HG03039 (cell line): ENCODE measurements at regions not wholly inside any gene's neighbourhood (a gene's known extent, or its start where the extent isn't known, plus 50 kb on each side); places are given as distances from the start of the nearest gene placed in this dataset.
"Not testable (repeated sequence)": the region's sequence is repeated elsewhere in the genome, so short reads cannot be mapped to it uniquely, and the experiment has no call there.

ENCODE experiments used
- ATAC-seq: cut with Tn5 transposase; IDR thresholded peaks from one replicate; pipeline ENCODE4 v1.9.1; 2021; ENCODE audit warnings: mild to moderate bottlenecking, moderate library complexity; ENCODE audit not compliant: unreplicated experiment

GRCh38 chrX:40258909-40259308 lies 161.2 kb upstream of the BCOR start:
- ATAC-seq = no peak

- no peak for ATAC-seq
These were observed 156.0 kb upstream of the BCOR start for GRCh38 chrX:40253771-40254170.

DNA sequence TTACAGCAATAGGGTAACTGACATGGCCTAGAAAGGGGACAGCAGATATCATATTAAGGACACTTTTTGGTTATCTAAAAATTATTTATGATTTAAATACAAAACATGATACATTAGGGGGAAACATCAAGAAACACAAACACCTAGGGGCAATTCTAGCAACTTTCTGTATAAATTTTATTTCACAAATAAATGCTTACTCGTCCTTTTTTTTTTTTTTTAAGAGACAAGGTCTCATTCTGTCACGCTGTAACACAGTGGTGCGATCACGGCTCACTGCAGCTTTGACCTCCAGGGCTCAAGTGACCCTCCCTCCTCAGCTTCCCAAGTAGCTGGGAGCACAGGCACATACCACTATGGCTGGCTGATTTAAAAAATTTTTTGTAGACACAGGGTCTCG lies 151.8 kb upstream of the BCOR start:
- ATAC-seq = no peak

- no peak for ATAC-seq
These were observed 151.1 kb upstream of the BCOR start for GRCh38 chrX:40248822-40249221.

DNA sequence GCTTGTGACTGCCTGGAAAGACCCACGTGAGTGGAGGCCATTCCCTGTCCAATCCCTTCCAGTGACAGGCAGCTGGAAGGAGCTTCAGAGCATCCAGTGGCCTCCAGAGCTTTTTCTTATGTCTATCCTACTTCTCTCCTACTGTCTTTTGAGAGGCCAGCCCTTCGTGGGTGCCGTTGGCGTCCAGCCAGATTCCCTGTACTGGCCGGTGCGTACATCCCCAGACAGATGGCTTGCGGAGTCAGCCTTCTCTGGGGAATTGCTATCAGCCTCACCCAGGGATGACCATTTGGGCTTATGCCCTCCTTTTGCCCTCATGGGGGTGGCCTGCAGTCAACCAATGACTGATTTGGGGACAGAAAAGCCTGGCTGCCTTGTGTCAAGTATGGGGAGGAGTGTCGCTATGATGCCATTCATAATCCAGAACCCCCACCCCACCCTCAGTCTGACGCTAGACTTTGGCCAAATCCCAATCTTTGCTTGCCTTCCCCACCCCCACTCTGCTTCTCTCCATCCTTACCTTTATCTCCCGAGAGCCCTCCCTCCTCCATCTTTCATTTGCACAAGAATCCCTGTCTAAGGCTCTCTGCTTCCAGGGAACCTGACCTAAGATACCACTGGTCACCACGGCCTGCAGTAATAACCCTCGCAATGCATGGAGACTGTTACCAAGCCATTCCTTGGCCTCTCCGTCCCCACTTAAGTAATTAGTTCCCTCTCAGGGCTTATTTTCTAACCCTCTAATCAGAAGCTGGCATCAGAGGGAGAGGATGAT lies 150.3 kb upstream of the BCOR start:
- ATAC-seq = no peak

DNA sequence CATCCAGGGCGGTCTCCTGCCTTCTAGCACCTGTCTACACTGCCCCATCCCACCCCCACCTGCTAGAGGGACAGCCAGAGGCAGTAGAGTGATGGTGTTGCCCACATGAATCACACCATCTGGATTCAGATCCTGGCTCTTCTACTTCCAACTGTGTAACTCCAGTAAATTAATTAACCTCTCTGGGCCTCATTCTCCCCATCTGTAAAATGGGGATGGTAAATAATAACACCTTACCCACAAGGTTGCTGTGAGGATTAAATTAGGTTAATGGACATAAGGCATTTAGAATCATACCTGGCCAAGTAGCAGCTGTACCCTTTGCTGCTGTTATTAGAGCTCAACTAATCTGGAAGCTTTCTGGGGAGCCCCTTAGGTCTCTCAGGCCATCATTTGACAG lies 149.6 kb upstream of the BCOR start:
- no peak for ATAC-seq

DNA sequence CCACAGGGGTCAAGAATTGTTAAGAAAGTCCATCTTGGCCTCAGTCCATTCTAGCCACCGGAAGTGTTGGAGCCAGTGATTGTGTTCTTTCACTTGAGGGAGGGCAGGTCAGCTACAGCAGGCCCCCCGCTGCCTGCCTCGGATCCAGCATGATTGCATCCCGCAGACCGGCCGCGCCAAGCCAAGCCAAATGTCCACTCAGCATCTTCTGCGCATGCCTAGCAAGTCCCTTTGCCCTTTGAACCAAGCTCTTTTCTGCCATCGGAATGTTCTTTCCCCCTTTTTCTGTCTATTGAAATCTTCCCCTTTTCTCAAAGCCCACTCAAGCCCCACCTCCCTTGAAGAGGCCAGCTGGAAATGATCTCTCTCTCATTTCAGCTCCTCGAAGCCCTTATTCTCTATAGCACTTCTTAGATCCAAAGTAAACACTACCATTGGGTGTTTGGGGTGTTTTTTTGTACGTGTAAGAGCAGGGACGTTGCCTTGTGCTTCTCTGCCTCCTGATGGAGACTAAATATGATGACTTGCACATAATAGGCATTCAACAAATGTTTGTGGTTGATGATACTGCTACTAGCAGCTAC lies 147.8 kb upstream of the BCOR start:
- ATAC-seq = no peak

DNA sequence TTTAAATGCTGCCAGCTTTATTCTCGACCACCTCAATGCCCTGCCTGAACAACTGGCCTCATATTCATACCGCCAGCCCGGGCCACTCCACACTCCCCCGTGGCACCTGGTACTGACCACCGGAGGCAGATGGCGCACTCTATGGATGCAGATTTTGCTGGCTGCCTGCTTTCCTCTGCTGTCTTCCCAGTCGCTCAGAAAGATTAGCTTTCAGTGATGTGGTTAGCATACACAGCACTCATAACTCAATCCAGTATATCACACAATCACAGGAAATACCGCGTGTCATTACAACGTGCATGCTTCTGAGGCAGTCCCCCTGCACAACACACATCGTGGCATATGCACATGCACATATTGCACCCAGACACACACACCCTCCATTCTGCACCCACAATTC lies 147.2 kb upstream of the BCOR start:
- no peak for ATAC-seq

DNA sequence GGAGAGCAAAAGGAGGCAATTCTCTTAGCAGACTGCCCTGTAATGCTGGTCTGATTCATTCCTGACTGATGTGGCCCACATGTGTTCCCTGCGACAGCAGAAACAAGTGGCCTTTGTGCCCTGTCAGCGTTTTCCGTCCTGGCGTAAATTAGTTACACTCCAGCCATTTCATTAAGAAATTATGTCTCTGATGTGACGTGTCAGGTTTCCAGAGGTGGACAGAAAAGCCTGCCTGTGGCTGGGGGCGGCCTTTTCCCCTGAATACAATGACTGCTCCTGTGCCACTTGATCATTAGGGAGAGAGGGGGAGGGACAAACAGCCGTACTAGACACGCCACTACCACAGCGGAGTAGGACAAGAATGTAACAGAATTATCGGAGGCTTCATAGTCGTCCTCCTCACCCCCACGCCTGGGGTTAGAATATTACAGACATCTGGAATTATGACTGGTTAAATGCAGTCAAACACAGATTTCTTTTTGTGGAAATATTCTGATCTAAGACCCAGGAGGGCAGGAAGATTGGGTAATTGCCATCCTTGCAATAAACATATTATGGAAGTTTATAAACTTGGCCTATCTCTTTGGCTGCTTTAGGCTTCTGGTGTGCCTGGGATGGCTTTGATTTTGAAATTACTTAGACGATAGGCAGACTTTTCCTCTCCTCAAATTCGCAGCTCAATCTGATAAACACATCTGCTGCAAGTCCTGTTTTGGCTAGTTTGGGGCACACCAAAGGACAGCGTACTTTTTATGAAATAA lies 146.2 kb upstream of the BCOR start:
- ATAC-seq = no peak

GRCh38 chrX:40240844-40241243 lies 143.1 kb upstream of the BCOR start:
- ATAC-seq = no peak

DNA sequence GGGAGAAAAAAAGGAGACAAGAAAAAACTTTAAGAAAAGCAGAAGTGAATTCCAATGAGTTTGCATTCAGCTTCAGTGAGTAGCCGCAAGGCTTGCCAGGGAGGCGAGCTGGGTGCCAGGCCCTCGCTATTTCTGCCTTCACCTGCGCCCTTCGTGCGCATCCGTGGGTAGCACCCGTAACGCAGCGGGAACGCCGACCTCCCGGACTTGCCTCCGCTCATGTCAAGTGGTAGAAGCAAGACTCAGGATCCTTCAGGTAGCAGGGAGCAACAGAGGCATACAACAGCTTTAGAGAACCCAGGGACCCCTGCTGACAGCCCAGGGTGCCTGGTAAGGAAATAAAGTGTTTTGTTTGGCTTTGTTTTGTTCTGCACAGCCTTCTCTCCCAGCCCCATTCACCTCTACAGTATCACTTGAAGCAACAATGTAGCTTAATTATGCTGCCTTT lies 140.0 kb upstream of the BCOR start:
- ATAC-seq = no peak

- no peak for ATAC-seq
These were observed 132.9 kb upstream of the BCOR start for GRCh38 chrX:40230646-40231045.

- ATAC-seq = no peak
These were observed 129.4 kb upstream of the BCOR start for GRCh38 chrX:40227125-40227524.

- no peak for ATAC-seq
These were observed 126.9 kb upstream of the BCOR start for GRCh38 chrX:40224658-40225057.

GRCh38 chrX:40222612-40223011 lies 124.9 kb upstream of the BCOR start:
- ATAC-seq = not testable (repeated sequence)

GRCh38 chrX:40213092-40213491 lies 115.3 kb upstream of the BCOR start:
- ATAC-seq = no peak

GRCh38 chrX:40209951-40210617 lies 112.3 kb upstream of the BCOR start:
- ATAC-seq = no peak

DNA sequence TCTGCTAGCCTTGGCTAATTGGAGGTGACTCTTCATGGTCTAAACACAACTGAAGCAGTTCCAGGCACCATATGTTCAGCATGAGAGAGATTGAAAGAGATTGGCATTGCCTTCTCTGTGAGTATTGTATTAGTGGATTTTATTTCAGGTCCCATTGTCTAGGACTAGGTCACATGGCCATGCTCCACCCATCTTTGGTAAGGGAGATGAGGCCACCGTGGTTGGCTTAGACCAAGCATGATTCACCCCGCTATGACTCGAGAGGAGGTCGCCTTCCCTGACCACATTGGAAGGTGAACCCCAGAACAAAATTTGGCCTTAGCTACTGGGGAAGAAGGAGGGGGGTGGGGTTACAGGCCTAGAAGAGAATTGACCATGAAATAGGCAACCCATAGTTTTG lies 109.9 kb upstream of the BCOR start:
- ATAC-seq = no peak

DNA sequence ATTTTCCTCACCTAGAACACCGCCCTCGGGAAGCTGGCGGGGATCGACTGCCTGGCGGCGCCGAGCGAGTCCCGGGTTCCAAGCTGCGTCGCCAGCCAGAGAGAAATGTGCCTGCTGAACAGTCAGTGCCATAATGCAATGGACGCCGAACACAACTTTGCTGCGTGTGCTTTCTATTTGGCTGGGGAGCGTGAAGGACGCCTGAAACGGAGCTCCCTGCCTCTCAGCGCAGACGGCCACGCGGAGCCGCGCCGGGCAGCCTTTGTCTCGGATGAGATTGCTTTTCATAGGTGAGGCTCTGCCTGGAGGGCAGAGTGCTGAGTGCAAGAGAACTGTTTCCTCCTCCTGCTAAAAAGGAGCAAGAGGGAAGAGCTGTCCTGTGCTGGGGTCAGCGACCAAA lies 107.7 kb upstream of the BCOR start:
- no peak for ATAC-seq

DNA sequence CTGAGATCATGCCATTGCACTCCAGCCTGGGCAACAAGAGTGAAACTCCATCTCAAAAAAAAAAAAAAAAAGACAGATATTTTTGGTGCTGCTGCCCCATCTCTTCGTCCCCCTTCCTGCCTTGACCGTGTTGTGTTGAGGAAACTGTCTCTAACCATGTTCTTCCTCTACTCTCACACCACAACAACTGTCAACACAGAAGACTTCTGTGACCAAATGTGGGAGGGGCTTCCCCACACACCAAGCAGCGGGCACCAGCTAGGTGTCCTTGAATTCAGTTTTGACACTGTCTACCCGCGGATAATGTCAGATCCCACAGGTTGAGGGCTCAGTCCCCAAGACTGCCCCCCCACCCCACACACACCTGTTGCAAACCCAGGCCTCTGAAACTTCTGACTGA lies 104.7 kb upstream of the BCOR start:
- ATAC-seq = no peak

GRCh38 chrX:40201329-40201885 lies 103.6 kb upstream of the BCOR start:
- peak; percentile 73 for ATAC-seq
